A549 (cell line): ENCODE measurements at regions not wholly inside any gene's neighbourhood (a gene's known extent, or its start where the extent isn't known, plus 50 kb on each side); places are given as distances from the start of the nearest gene placed in this dataset.

Experiments
- ATAC-seq, 2 experiments: fragments of 200-7000 bp in 1 of 2; fragments of >200 bp in 1 of 2; cut with Nextera tagmentation in 1 of 2; cut with Tn5 transposase in 1 of 2; 3 replicates each; pipeline versions ENCODE4 v1.8.0 to v1.9.1; 2018 to 2020; ENCODE audit warnings: mild to moderate bottlenecking in 1 of 2, moderate library complexity in 1 of 2
- CTCF ChIA-PET: fragments of 300-600 bp; sonication (Branson Sonifier 250); formaldehyde crosslinking; extraction: SDS; loops from one replicate; lab custom pipeline; 2021; ENCODE audit warnings: antibody characterized with exemption, inconsistent platforms; lab: Yijun Ruan, JAX
- POLR2A ChIA-PET: fragments of 350-600 bp; formaldehyde crosslinking; extraction: SDS; loops from one replicate; lab custom pipeline; 2021; ENCODE audit warnings: antibody characterized with exemption, inconsistent platforms; lab: Yijun Ruan, JAX
- DNase-seq, 2 experiments: peaks; one replicate each; pipeline versions ENCODE4 v3.0.0 to v3.0.0-alpha.2; 2011 to 2016; ENCODE audit warnings: low read depth in 1 of 2, low spot score in 1 of 2
- FAIRE-seq: peaks from 2 replicates; lab custom pipeline; 2011; peaks lifted over from hg19 to GRCh38; lab: Jason Lieb, UNC
- H3K27ac ChIP-seq, 2 experiments: fragments of >200 bp; sonication (Bioruptor Twin); formaldehyde crosslinking; 3 replicates each; pipeline ENCODE4 v1.5.1; 2016 to 2017
- H3K4me1 ChIP-seq: fragments of >200 bp; sonication (Bioruptor Twin); formaldehyde crosslinking; 3 replicates; pipeline ENCODE4 v1.6.1; 2016
- H3K4me2 ChIP-seq: fragments of >200 bp; sonication (Bioruptor Twin); formaldehyde crosslinking; 3 replicates; pipeline ENCODE4 v1.6.1; 2016
- H3K4me3 ChIP-seq: fragments of >200 bp; sonication (Bioruptor Twin); formaldehyde crosslinking; 3 replicates; pipeline ENCODE4 v1.5.1; 2016
- H3K9me3 ChIP-seq: fragments of >200 bp; sonication (Bioruptor Twin); formaldehyde crosslinking; 3 replicates; pipeline ENCODE4 v1.6.1; 2016
- ATOH8 ChIP-seq: fragments of 250-450 bp; sonication (Bioruptor Pico); IDR thresholded peaks from 2 replicates; pipeline ENCODE4 v1.5.0; 2020; ENCODE audit warnings: low read depth, mild to moderate bottlenecking, moderate library complexity
- BHLHE40 ChIP-seq: IDR thresholded peaks from 2 replicates; pipeline ENCODE4 v1.6.1; 2012; ENCODE audit warnings: low read depth, low read length, inconsistent platforms
- CHD2 ChIP-seq: fragments of 150-350 bp; IDR thresholded peaks from 2 replicates; pipeline ENCODE4 v1.6.1; 2014; ENCODE audit warnings: low read length; ENCODE audit not compliant: partially characterized antibody
- CTCF ChIP-seq: fragments of >200 bp; sonication (Bioruptor Twin); formaldehyde crosslinking; IDR thresholded peaks from 3 replicates; pipeline ENCODE4 v1.5.1; 2016
- E2F6 ChIP-seq: IDR thresholded peaks from 2 replicates; pipeline ENCODE4 v1.6.1; 2012; ENCODE audit warnings: low read depth, borderline replicate concordance
- EHF ChIP-seq: fragments of 250-450 bp; sonication (Bioruptor Pico); IDR thresholded peaks from 2 replicates; pipeline ENCODE4 v1.5.0; 2020; ENCODE audit warnings: mild to moderate bottlenecking
- FOSB ChIP-seq: fragments of 250-450 bp; sonication (Bioruptor Pico); IDR thresholded peaks from 2 replicates; pipeline ENCODE4 v1.5.0; 2020; ENCODE audit warnings: mild to moderate bottlenecking, moderate library complexity
- FOSL2 ChIP-seq, 2 experiments: fragments of 450-650 bp in 1 of 2; fragments of >200 bp in 1 of 2; sonication (Bioruptor Twin) in 1 of 2; formaldehyde crosslinking; IDR thresholded peaks; 2 replicates each; pipeline versions ENCODE4 v1.5.0 to v1.6.1; 2016 to 2020; ENCODE audit warnings: mild to moderate bottlenecking in 1 of 2, moderate library complexity in 1 of 2
- FOXS1 ChIP-seq: fragments of 250-450 bp; sonication (Bioruptor Pico); IDR thresholded peaks from 2 replicates; pipeline ENCODE4 v1.5.0; 2020; ENCODE audit warnings: mild to moderate bottlenecking, moderate library complexity
- HDAC2 ChIP-seq: fragments of 200-600 bp; sonication (generic); IDR thresholded peaks from 2 replicates; pipeline ENCODE4 v1.6.1; 2016
- HEYL ChIP-seq: fragments of 250-450 bp; sonication (Bioruptor Pico); IDR thresholded peaks from 2 replicates; pipeline ENCODE4 v1.8.0; 2021; ENCODE audit warnings: mild to moderate bottlenecking, moderate library complexity
- HMGXB4 ChIP-seq: fragments of 250-450 bp; sonication (Bioruptor Pico); IDR thresholded peaks from 2 replicates; pipeline ENCODE4 v1.5.0; 2021; ENCODE audit warnings: mild to moderate bottlenecking, moderate library complexity, borderline replicate concordance
- HOXA7 ChIP-seq: fragments of 250-450 bp; sonication (Bioruptor Pico); IDR thresholded peaks from 2 replicates; pipeline ENCODE4 v1.5.0; 2020; ENCODE audit warnings: mild to moderate bottlenecking, moderate library complexity
- HOXB13 ChIP-seq: fragments of 250-450 bp; sonication (Bioruptor Pico); IDR thresholded peaks from 2 replicates; pipeline ENCODE4 v1.5.0; 2020; ENCODE audit warnings: low read depth, mild to moderate bottlenecking, moderate library complexity
- HOXB5 ChIP-seq: fragments of 250-450 bp; sonication (Bioruptor Pico); IDR thresholded peaks from 2 replicates; pipeline ENCODE4 v1.5.0; 2020; ENCODE audit warnings: mild to moderate bottlenecking, moderate library complexity
- JUN ChIP-seq, 2 experiments: fragments of >200 bp; sonication (Bioruptor Twin); formaldehyde crosslinking; IDR thresholded peaks; 2 replicates in 1 of 2; 3 replicates in 1 of 2; pipeline ENCODE4 v1.6.1; 2016 to 2017
- JUNB ChIP-seq: fragments of >200 bp; sonication (Bioruptor Twin); formaldehyde crosslinking; IDR thresholded peaks from 2 replicates; pipeline ENCODE4 v1.6.1; 2016
- KDM1A ChIP-seq: fragments of 200-600 bp; sonication (generic); IDR thresholded peaks from 2 replicates; pipeline ENCODE4 v1.6.1; 2016; ENCODE audit warnings: low read depth, mild to moderate bottlenecking
- MAX ChIP-seq: IDR thresholded peaks from 2 replicates; pipeline ENCODE4 v1.6.1; 2012
- MYC ChIP-seq: IDR thresholded peaks from 2 replicates; pipeline ENCODE4 v1.6.1; 2012; ENCODE audit warnings: mild to moderate bottlenecking, inconsistent platforms, low read length, improper control_type of control experiment, borderline replicate concordance
- NFE2L2 ChIP-seq: fragments of 150-350 bp; conservative IDR thresholded peaks from 2 replicates; pipeline ENCODE4 v1.6.1; 2014; ENCODE audit warnings: low read length
- NPAS2 ChIP-seq: fragments of 250-450 bp; sonication (Bioruptor Pico); IDR thresholded peaks from 2 replicates; pipeline ENCODE4 v1.8.0; 2022; ENCODE audit warnings: mild to moderate bottlenecking, moderate library complexity, borderline replicate concordance
- NR3C1 ChIP-seq: fragments of >200 bp; sonication (Bioruptor Twin); formaldehyde crosslinking; IDR thresholded peaks from 3 replicates; pipeline ENCODE4 v1.6.1; 2017
- PBX3 ChIP-seq: IDR thresholded peaks from 2 replicates; pipeline ENCODE4 v1.6.1; 2012
- POLR2AphosphoS2 ChIP-seq: conservative IDR thresholded peaks from 2 replicates; pipeline ENCODE4 v1.6.1; 2012; ENCODE audit warnings: low read length, improper control_type of control experiment, inconsistent platforms
- RAD21 ChIP-seq, 2 experiments: fragments of >200 bp in 1 of 2; sonication (Bioruptor Twin) in 1 of 2; formaldehyde crosslinking in 1 of 2; IDR thresholded peaks in 1 of 2; conservative IDR thresholded peaks in 1 of 2; 2 replicates in 1 of 2; 3 replicates in 1 of 2; pipeline ENCODE4 v1.6.1; 2012 to 2018; ENCODE audit warnings: inconsistent platforms in 1 of 2
- RARB ChIP-seq: fragments of 250-450 bp; sonication (Bioruptor Pico); IDR thresholded peaks from 2 replicates; pipeline ENCODE4 v1.8.0; 2021; ENCODE audit warnings: mild to moderate bottlenecking, moderate library complexity
- RCOR1 ChIP-seq: fragments of 150-350 bp; IDR thresholded peaks from 2 replicates; pipeline ENCODE4 v1.6.1; 2014; ENCODE audit warnings: antibody characterized with exemption, low read length, low read depth
- RNF2 ChIP-seq: fragments of 200-600 bp; sonication (generic); IDR thresholded peaks from 2 replicates; pipeline ENCODE4 v1.6.1; 2016; ENCODE audit warnings: low read depth, mild to moderate bottlenecking, antibody characterized with exemption, moderate library complexity, borderline replicate concordance
- ZFP36 ChIP-seq: fragments of 450-650 bp; IDR thresholded peaks from 2 replicates; pipeline ENCODE4 v1.6.1; 2014; ENCODE audit warnings: borderline replicate concordance; ENCODE audit not compliant: partially characterized antibody
- WGBS: methylation state at CpG from one replicate; pipeline ENCODE4 v1.1.6; 2017; ENCODE audit errors: missing lambda C conversion rate; 5-methylcytosine and 5-hydroxymethylcytosine counted together

- no peak for TF ChIP-seq E2F6
- no peak for TF ChIP-seq FOSL2 (IDR thresholded peaks at IDR 0.05)
- TF ChIP-seq FOSL2 (CRISPR knock-in tag; IDR thresholded peaks at IDR 0.05): no peak
- TF ChIP-seq ZFP36: no peak
- no peak for TF ChIP-seq HOXA7 (CRISPR knock-in tag)
- no peak for TF ChIP-seq MYC
- no peak for TF ChIP-seq RCOR1
- TF ChIP-seq, all 56 proteins: peak for 0
Measured at GRCh38 chr1:88378560-88378959, 305.5 kb upstream of the PKN2 start (continued).

GRCh38 chr1:88394958-88395357, 289.1 kb upstream of the PKN2 start:
- 34% methylated on average over 2 of the region's 2 CpGs for WGBS
- no peak overlapping the region for H3K4me3 ChIP-seq
- ChIA-PET CTCF (interaction anchor here (0.8 kb wide), 1 partner anchor 11 kb away, joined by 3 read pairs; no protein-coding TSS in a partner anchor), POLR2A (no interaction called here)
- FAIRE-seq: no peak
- no peak for ATAC-seq
- no peaks in the 10 kb centered on the region for H3K4me1 ChIP-seq
- no peak overlapping the region for H3K4me2 ChIP-seq
- H3K9me3 ChIP-seq: no peaks in the 10 kb centered on the region
- no peak for TF ChIP-seq MYC
- no peak for TF ChIP-seq NFE2L2
- no peak for TF ChIP-seq NPAS2 (CRISPR knock-in tag)
- TF ChIP-seq RAD21 (conservative IDR thresholded peaks at IDR 0.05 in 1 of 2, IDR thresholded peaks at IDR 0.05 in 1 of 2): no peak
- no peak for TF ChIP-seq EHF (CRISPR knock-in tag)
- no peak for TF ChIP-seq RCOR1
- no peak for TF ChIP-seq JUNB
- no peak for TF ChIP-seq HOXB13
- no peak for TF ChIP-seq POLR2AphosphoS2
- no peak for TF ChIP-seq RNF2
- TF ChIP-seq CHD2: no peak
- TF ChIP-seq, all 56 proteins: peak for 0
- DNase-seq: no peak
- H3K27ac ChIP-seq: no peak overlapping the region

GRCh38 chr1:88398338-88398737, 285.7 kb upstream of the PKN2 start:
- Histone ChIP-seq H3K9me3 (no peaks in the 10 kb centered on the region), H3K4me3 (no peak overlapping the region), H3K4me2 (no peak overlapping the region), H3K4me1 (no peaks in the 10 kb centered on the region), H3K27ac (no peak overlapping the region)
- no peak for FAIRE-seq
- ATAC-seq: no peak
- TF ChIP-seq RARB (CRISPR knock-in tag): no peak
- no peak for TF ChIP-seq KDM1A
- no peak for TF ChIP-seq BHLHE40
- no peak for TF ChIP-seq RCOR1
- no peak for TF ChIP-seq HMGXB4 (CRISPR knock-in tag)
- TF ChIP-seq NFE2L2: no peak
- TF ChIP-seq MAX: no peak
- TF ChIP-seq ATOH8 (CRISPR knock-in tag): no peak
- no peak for TF ChIP-seq FOXS1
- TF ChIP-seq HEYL: no peak
- no peak for TF ChIP-seq JUN (IDR thresholded peaks at IDR 0.05)
- no peak for TF ChIP-seq PBX3
- TF ChIP-seq NR3C1: no peak
- no peak for TF ChIP-seq CTCF
- no peak for TF ChIP-seq FOSB (CRISPR knock-in tag)
- no peak for TF ChIP-seq HOXB5
- TF ChIP-seq POLR2AphosphoS2: no peak
- TF ChIP-seq HDAC2: no peak
- TF ChIP-seq NPAS2 (CRISPR knock-in tag): no peak
- ChIA-PET CTCF (no interaction called here), POLR2A (no interaction called here)
- no peak for DNase-seq
